OCI-LY7 (cell line): ENCODE measurements at regions not wholly inside any gene's neighbourhood (a gene's known extent, or its start where the extent isn't known, plus 50 kb on each side); places are given as distances from the start of the nearest gene placed in this dataset.

Experiments
- BruUV-seq: library from RNA; stranded (reverse); fragments of 400-500 nt; replicated peaks from 2 replicates; lab custom pipeline; 2021; lab: Mats Ljungman, UMichigan
- CTCF ChIA-PET: fragments of 300-600 bp; sonication (Branson Sonifier 250); formaldehyde crosslinking; loops from one replicate; lab custom pipeline; 2022; ENCODE audit warnings: antibody characterized with exemption; ENCODE audit not compliant: unreplicated experiment; lab: Charles Lee
- POLR2A ChIA-PET: fragments of 300-600 bp; sonication (Branson Sonifier 250); formaldehyde crosslinking; loops from one replicate; lab custom pipeline; 2022; ENCODE audit warnings: antibody characterized with exemption; lab: Charles Lee
- DNase-seq: peaks from one replicate; pipeline ENCODE4 v3.0.0-alpha.2; 2015; ENCODE audit warnings: low spot score
- H2AFZ ChIP-seq: fragments of 200-600 bp; sonication (generic), shearing (Covaris generic); 2 replicates; pipeline ENCODE4 v1.6.1; 2014; ENCODE audit warnings: mild to moderate bottlenecking, antibody characterized with exemption, low read length, moderate library complexity
- H3K27ac ChIP-seq: fragments of 200-600 bp; sonication (generic); 2 replicates; pipeline ENCODE4 v1.5.1; 2014; ENCODE audit warnings: mixed run types, low read depth, mild to moderate bottlenecking, moderate library complexity, low read length, inconsistent platforms; ENCODE audit not compliant: poor library complexity, severe bottlenecking
- H3K36me3 ChIP-seq: fragments of 200-600 bp; sonication (generic); 2 replicates; pipeline ENCODE4 v1.6.1; 2014; ENCODE audit warnings: mild to moderate bottlenecking, antibody characterized with exemption, low read length, moderate library complexity, mixed read lengths; ENCODE audit not compliant: insufficient read depth
- H3K4me1 ChIP-seq: fragments of 200-600 bp; sonication (generic); 2 replicates; pipeline ENCODE4 v1.5.1; 2014; ENCODE audit warnings: mild to moderate bottlenecking, low read length; ENCODE audit not compliant: insufficient read depth, poor library complexity, severe bottlenecking
- H3K4me2 ChIP-seq: fragments of 200-600 bp; sonication (generic); 2 replicates; pipeline ENCODE4 v1.6.1; 2014; ENCODE audit warnings: mild to moderate bottlenecking, low read length
- H3K4me3 ChIP-seq: fragments of 200-600 bp; sonication (generic); 2 replicates; pipeline ENCODE4 v1.5.1; 2014; ENCODE audit warnings: mild to moderate bottlenecking, low read depth, low read length; ENCODE audit not compliant: poor library complexity, severe bottlenecking
- H3K79me2 ChIP-seq: fragments of 200-600 bp; sonication (generic); 2 replicates; pipeline ENCODE4 v1.6.1; 2016; ENCODE audit warnings: low read depth, mild to moderate bottlenecking, low read length, moderate library complexity, mixed read lengths; ENCODE audit not compliant: insufficient read depth
- H3K9me2 ChIP-seq: fragments of 200-600 bp; sonication (generic); 2 replicates; pipeline ENCODE4 v1.6.1; 2016; ENCODE audit warnings: mild to moderate bottlenecking, low read length, mixed read lengths; ENCODE audit not compliant: insufficient read depth
- H3K9me3 ChIP-seq: fragments of 200-600 bp; sonication (generic); 2 replicates; pipeline ENCODE4 v1.6.1; 2014; ENCODE audit warnings: mild to moderate bottlenecking, mixed run types, low read length, mixed read lengths
- H4K20me1 ChIP-seq: fragments of 200-600 bp; sonication (generic); 2 replicates; pipeline ENCODE4 v1.6.1; 2014; ENCODE audit warnings: mild to moderate bottlenecking, antibody characterized with exemption, low read length, moderate library complexity, mixed read lengths; ENCODE audit not compliant: insufficient read depth
- CTCF ChIP-seq: fragments of 200-600 bp; sonication (generic); conservative IDR thresholded peaks from 2 replicates; pipeline ENCODE4 v1.5.1; 2014; ENCODE audit warnings: mild to moderate bottlenecking, antibody characterized with exemption, low read length, moderate library complexity, mixed read lengths
- EZH2phosphoT487 ChIP-seq: fragments of 200-600 bp; sonication (generic); IDR thresholded peaks from 2 replicates; pipeline ENCODE4 v1.6.1; 2018; ENCODE audit warnings: low read depth, borderline replicate concordance, mild to moderate bottlenecking, mixed run types, antibody characterized with exemption, low read length, moderate library complexity, mixed read lengths
- intact Hi-C: fragments of 100-400 bp; cut with micrococcal nuclease; formaldehyde crosslinking; loops from one replicate; pipeline ENCODE4 v1.10.0; 2022; ENCODE audit not compliant: unreplicated experiment

DNA sequence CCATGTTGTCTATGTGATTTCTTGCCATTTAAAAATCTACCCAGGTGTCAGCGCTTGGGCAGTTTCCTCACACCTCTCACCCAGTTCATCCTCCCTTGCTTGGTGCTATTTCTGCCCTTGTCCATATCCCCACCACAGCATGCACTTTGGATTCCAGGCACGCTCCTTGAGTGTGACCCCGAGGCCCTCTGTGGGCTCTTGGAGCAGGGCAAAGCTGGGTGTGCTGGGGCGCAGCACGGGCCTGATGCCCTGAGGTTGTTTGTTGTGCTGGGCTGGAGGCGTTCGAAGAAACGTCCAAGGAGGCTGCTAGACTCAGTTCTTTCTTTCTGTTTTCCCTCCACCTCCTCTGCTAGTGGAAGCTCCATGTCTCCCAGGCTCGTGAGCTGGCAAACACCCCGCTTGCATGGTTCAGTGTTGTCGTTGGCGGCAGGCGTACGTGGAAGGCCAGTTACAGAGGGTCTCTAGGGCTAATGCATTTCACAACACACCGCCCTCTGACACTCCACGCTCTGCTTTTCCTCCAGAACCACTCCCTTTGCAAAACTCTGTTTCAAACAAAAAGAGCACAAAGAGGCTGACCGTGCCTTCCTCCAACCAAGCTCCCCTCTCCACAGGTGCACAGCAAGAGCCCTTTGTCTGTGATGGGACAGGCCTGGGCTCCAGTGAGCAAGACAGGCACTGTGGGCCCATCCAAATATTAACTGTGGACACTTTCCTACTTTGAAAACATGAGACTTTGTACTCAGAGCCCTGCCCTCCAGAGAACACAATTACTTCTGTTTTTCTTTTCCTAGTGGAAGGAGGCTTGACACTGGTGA is 117.7 kb upstream of the GJB6 start:
- CTCF ChIA-PET, result no interaction called here
- Histone ChIP-seq H2AFZ (no peak overlapping the region), H3K9me3 (no peaks in the 10 kb centered on the region), H3K27ac (no peak overlapping the region), H3K9me2 (no peaks in the 10 kb centered on the region), H3K36me3 (no peaks in the 10 kb centered on the region), H3K79me2 (no peaks in the 10 kb centered on the region), H3K4me3 (no peak overlapping the region), H4K20me1 (no peaks in the 10 kb centered on the region), H3K4me2 (no peak overlapping the region), H3K4me1 (no peaks in the 10 kb centered on the region)
- no TSS peak for BruUV-seq
- no peak for TF ChIP-seq EZH2phosphoT487
- TF ChIP-seq CTCF, result no peak
- intact Hi-C loops, result no loop called here
- no peak for DNase-seq
- POLR2A ChIA-PET, result no interaction called here

DNA sequence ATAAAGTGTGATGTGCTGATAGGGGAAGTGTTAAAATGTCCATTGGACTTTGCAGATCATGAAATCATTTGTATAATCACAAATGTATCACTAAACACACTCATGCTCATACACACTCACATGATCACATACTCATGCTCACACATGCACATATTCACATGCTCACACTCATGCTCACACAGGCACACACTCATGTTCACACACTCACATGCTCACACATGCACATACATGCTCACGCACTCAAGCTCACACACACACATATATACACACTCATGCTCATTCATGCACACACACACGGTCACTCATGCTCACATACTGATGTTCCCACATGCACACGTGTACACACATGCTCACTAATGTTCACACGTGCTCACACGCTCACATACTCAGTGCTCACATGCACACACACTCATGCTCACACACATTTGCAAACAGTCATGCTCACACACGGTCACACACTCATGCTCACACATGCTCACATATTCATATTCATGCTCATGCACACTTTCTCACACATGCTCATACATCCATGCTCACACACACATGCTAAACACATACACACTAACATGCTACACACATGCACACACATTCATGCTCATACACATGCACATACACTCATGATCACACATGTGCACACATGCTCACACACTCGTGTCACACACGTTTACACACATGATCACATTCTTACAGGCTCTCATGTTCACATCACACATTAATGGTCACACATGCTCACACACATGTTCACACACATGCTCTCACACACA is 116.7 kb upstream of the GJB6 start:
- DNase-seq, result no peak
- intact Hi-C loops, result no loop called here
- CTCF ChIA-PET, result no interaction called here
- no peaks in the 10 kb centered on the region for H3K9me3 ChIP-seq
- BruUV-seq, result no TSS peak
- no peak overlapping the region for H3K4me2 ChIP-seq
- no peak overlapping the region for H3K27ac ChIP-seq
- no peaks in the 10 kb centered on the region for H3K9me2 ChIP-seq
- no peaks in the 10 kb centered on the region for H3K36me3 ChIP-seq
- TF ChIP-seq CTCF (no peak), EZH2phosphoT487 (no peak)
- no peak overlapping the region for H2AFZ ChIP-seq
- H3K4me3 ChIP-seq, result no peak overlapping the region
- no peaks in the 10 kb centered on the region for H3K79me2 ChIP-seq
- POLR2A ChIA-PET, result no interaction called here
- H4K20me1 ChIP-seq, result no peaks in the 10 kb centered on the region
- no peaks in the 10 kb centered on the region for H3K4me1 ChIP-seq

GRCh38 chr13:20348018-20348417 is 115.9 kb upstream of the GJB6 start:
- H3K27ac ChIP-seq, result no peak overlapping the region
- H3K79me2 ChIP-seq, result no peaks in the 10 kb centered on the region
- BruUV-seq, result no TSS peak
- intact Hi-C loops, result no loop called here
- ChIA-PET POLR2A (no interaction called here), CTCF (no interaction called here)
- no peaks in the 10 kb centered on the region for H4K20me1 ChIP-seq
- H3K4me2 ChIP-seq, result no peak overlapping the region
- no peak for DNase-seq
- H3K4me1 ChIP-seq, result no peaks in the 10 kb centered on the region
- TF ChIP-seq CTCF (no peak), EZH2phosphoT487 (no peak)
- no peaks in the 10 kb centered on the region for H3K36me3 ChIP-seq
- no peak overlapping the region for H3K4me3 ChIP-seq
- no peak overlapping the region for H2AFZ ChIP-seq
- H3K9me3 ChIP-seq, result no peaks in the 10 kb centered on the region
- no peaks in the 10 kb centered on the region for H3K9me2 ChIP-seq
